ENCODE measurements at regions not wholly inside any gene's neighbourhood (a gene's known extent, or its start where the extent isn't known, plus 50 kb on each side); places are given as distances from the start of the nearest gene placed in this dataset.

GRCh38 chr6:137731960-137732616 is 135.0 kb upstream of the TNFAIP3 start:
- TF ChIP-seq CTCF (IDR thresholded peaks at IDR 0.05 in 4 of 5, conservative IDR thresholded peaks at IDR 0.05 in 1 of 5) (no peak), POLR2A (IDR thresholded peaks at IDR 0.05) (no peak)
